ENCODE measurements at regions not wholly inside any gene's neighbourhood (a gene's known extent, or its start where the extent isn't known, plus 50 kb on each side); places are given as distances from the start of the nearest gene placed in this dataset.

DNA sequence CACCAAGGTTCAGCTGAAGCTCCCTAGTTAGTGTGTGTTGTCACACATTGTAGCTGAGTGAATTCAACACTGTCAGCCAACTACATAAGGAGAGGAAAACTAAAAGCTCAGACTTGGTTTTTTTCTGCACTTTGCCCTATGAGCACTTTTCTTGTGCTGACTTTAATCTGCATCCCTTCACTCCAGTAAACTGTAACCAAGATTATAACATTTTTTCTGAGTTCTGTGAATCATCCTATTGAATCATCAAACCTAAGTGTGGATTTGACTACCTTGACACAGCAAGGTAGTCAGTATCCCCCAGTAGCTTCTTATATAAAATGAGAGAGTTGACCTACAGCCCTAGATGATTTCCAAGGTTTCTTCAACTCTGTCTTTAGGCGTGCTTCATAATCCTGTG, 325.0 kb downstream of the AGTPBP1 start:
- TF ChIP-seq, protein P1, sequence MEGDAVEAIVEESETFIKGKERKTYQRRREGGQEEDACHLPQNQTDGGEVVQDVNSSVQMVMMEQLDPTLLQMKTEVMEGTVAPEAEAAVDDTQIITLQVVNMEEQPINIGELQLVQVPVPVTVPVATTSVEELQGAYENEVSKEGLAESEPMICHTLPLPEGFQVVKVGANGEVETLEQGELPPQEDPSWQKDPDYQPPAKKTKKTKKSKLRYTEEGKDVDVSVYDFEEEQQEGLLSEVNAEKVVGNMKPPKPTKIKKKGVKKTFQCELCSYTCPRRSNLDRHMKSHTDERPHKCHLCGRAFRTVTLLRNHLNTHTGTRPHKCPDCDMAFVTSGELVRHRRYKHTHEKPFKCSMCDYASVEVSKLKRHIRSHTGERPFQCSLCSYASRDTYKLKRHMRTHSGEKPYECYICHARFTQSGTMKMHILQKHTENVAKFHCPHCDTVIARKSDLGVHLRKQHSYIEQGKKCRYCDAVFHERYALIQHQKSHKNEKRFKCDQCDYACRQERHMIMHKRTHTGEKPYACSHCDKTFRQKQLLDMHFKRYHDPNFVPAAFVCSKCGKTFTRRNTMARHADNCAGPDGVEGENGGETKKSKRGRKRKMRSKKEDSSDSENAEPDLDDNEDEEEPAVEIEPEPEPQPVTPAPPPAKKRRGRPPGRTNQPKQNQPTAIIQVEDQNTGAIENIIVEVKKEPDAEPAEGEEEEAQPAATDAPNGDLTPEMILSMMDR (conservative IDR thresholded peaks at IDR 0.05; ENCODE audit: low read depth, low read length), result no peak
- TF ChIP-seq POLR2A (IDR thresholded peaks at IDR 0.05; ENCODE audit: low read depth, low read length) (no peak), MAZ (IDR thresholded peaks at IDR 0.05; ENCODE audit: borderline replicate concordance, low read depth, low read length) (no peak)
